H1 (cell line): ENCODE measurements at regions not wholly inside any gene's neighbourhood (a gene's known extent, or its start where the extent isn't known, plus 50 kb on each side); places are given as distances from the start of the nearest gene placed in this dataset.

Source experiments
- CTCF ChIA-PET: fragments of 300-600 bp; sonication (Branson Sonifier 250); formaldehyde crosslinking; loops from one replicate; lab custom pipeline; 2021; ENCODE audit not compliant: partially characterized antibody; lab: Charles Lee
- POLR2A ChIA-PET: fragments of 300-600 bp; sonication (Branson Sonifier 250); formaldehyde crosslinking; loops from one replicate; lab custom pipeline; 2021; ENCODE audit warnings: inconsistent platforms; ENCODE audit not compliant: partially characterized antibody; lab: Charles Lee
- DNase-seq, 2 experiments: peaks; one replicate each; pipeline versions ENCODE4 v3.0.0 to v3.0.0-alpha.2; 2010 to 2022; ENCODE audit warnings: low spot score in 2 of 2, low read depth in 1 of 2, mixed read lengths in 1 of 2
- FAIRE-seq: peaks from 2 replicates; lab custom pipeline; 2011; peaks lifted over from hg19 to GRCh38; lab: Jason Lieb, UNC
- H2AFZ ChIP-seq: 2 replicates; pipeline ENCODE4 v1.8.1; 2012; ENCODE audit warnings: low read length, inconsistent platforms
- H2AK5ac ChIP-seq: 2 replicates; pipeline ENCODE4 v1.6.1; 2013; ENCODE audit warnings: low read depth, low read length
- H2BK120ac ChIP-seq: replicated peaks from 2 replicates; pipeline ENCODE3; 2013; ENCODE audit warnings: low read depth, low read length, inconsistent platforms
- H2BK12ac ChIP-seq: 2 replicates; pipeline ENCODE4 v1.6.1; 2013; ENCODE audit warnings: low read depth, low read length
- H2BK15ac ChIP-seq: 2 replicates; pipeline ENCODE4 v1.6.1; 2013; ENCODE audit warnings: low read length
- H2BK20ac ChIP-seq: 2 replicates; pipeline ENCODE4 v1.6.1; 2013; ENCODE audit warnings: low read length
- H2BK5ac ChIP-seq: 2 replicates; pipeline ENCODE4 v1.6.1; 2013; ENCODE audit warnings: low read depth, low read length
- H3K14ac ChIP-seq: 2 replicates; pipeline ENCODE4 v1.6.1; 2013; ENCODE audit warnings: inconsistent platforms; ENCODE audit not compliant: insufficient read length
- H3K18ac ChIP-seq: 2 replicates; pipeline ENCODE4 v1.6.1; 2013; ENCODE audit warnings: low read length; ENCODE audit errors: extremely low read depth
- H3K23ac ChIP-seq: 2 replicates; pipeline ENCODE4 v1.6.1; 2013; ENCODE audit warnings: inconsistent platforms; ENCODE audit not compliant: insufficient read length
- H3K23me2 ChIP-seq: 2 replicates; pipeline ENCODE4 v1.6.1; 2013; ENCODE audit warnings: low read depth, low read length
- H3K27ac ChIP-seq: 2 replicates; pipeline ENCODE4 v1.6.1; 2011; ENCODE audit warnings: low read depth, low read length, inconsistent platforms
- H3K27me3 ChIP-seq, 4 experiments: replicated peaks in 1 of 4; 1 replicate in 1 of 4; 2 replicates in 3 of 4; pipeline versions ENCODE4 v1.6.1 to v1.8.1; 2011 to 2013; ENCODE audit warnings: low read length in 3 of 4, mild to moderate bottlenecking in 3 of 4, inconsistent platforms in 2 of 4, mixed read lengths in 2 of 4, moderate library complexity in 1 of 4; ENCODE audit not compliant: control insufficient read depth in 3 of 4, insufficient read depth in 3 of 4; ENCODE audit errors: extremely low read depth in 1 of 4
- H3K36me3 ChIP-seq, 4 experiments: 2 replicates each; pipeline versions ENCODE4 v1.6.1 to v1.8.1; 2011 to 2013; ENCODE audit warnings: mild to moderate bottlenecking in 4 of 4, low read length in 3 of 4, moderate library complexity in 2 of 4, control low read depth in 1 of 4, inconsistent platforms in 1 of 4; ENCODE audit not compliant: insufficient read depth in 4 of 4, control insufficient read depth in 2 of 4
- H3K4ac ChIP-seq: replicated peaks from 2 replicates; pipeline ENCODE3; 2013; ENCODE audit warnings: low read length, low read depth, mixed read lengths, inconsistent platforms; ENCODE audit not compliant: insufficient read length
- H3K4me1 ChIP-seq, 4 experiments: replicated peaks in 1 of 4; 1 replicate in 1 of 4; 2 replicates in 3 of 4; pipeline versions ENCODE4 v1.6.1 to v1.8.1; 2011 to 2013; ENCODE audit warnings: low read length in 3 of 4, inconsistent platforms in 2 of 4, mixed read lengths in 1 of 4; ENCODE audit not compliant: insufficient read depth in 4 of 4, control insufficient read depth in 3 of 4
- H3K4me2 ChIP-seq, 2 experiments: 2 replicates each; pipeline versions ENCODE4 v1.6.1 to v1.8.1; 2011 to 2013; ENCODE audit warnings: low read depth in 2 of 2, low read length in 2 of 2, control low read depth in 1 of 2, inconsistent platforms in 1 of 2, mild to moderate bottlenecking in 1 of 2; ENCODE audit not compliant: insufficient read depth in 1 of 2
- H3K4me3 ChIP-seq, 4 experiments: fragments of 200-600, 300-600 bp in 1 of 4; sonication (generic), shearing (Covaris generic), sonication (Bioruptor Twin) in 1 of 4; 2 replicates each; pipeline versions ENCODE4 v1.5.1 to v1.8.1; 2011 to 2016; ENCODE audit warnings: low read length in 4 of 4, low read depth in 3 of 4, control low read depth in 2 of 4, inconsistent platforms in 2 of 4, mild to moderate bottlenecking in 2 of 4, mixed read lengths in 1 of 4, moderate library complexity in 1 of 4; ENCODE audit not compliant: insufficient read depth in 2 of 4; ENCODE audit errors: extremely low read depth in 1 of 4
- H3K56ac ChIP-seq: replicated peaks from 2 replicates; pipeline ENCODE3; 2013; ENCODE audit warnings: low read depth, mild to moderate bottlenecking, mixed read lengths, low read length, inconsistent platforms; ENCODE audit not compliant: insufficient read length
- H3K79me1 ChIP-seq: 2 replicates; pipeline ENCODE4 v1.6.1; 2013; ENCODE audit warnings: low read depth, low read length, control low read depth
- H3K79me2 ChIP-seq, 2 experiments: 2 replicates each; pipeline versions ENCODE4 v1.6.1 to v1.8.1; 2012 to 2013; ENCODE audit warnings: low read length in 2 of 2, mild to moderate bottlenecking in 2 of 2, inconsistent platforms in 1 of 2; ENCODE audit not compliant: insufficient read depth in 2 of 2, control insufficient read depth in 1 of 2
- H3K9ac ChIP-seq, 4 experiments: replicated peaks in 1 of 4; 1 replicate in 1 of 4; 2 replicates in 3 of 4; pipeline versions ENCODE4 v1.6.1 to v1.8.1; 2011 to 2013; ENCODE audit warnings: low read depth in 3 of 4, low read length in 3 of 4, control low read depth in 2 of 4, mild to moderate bottlenecking in 2 of 4, moderate library complexity in 2 of 4, inconsistent platforms in 1 of 4; ENCODE audit errors: extremely low read depth in 1 of 4
- H3K9me3 ChIP-seq, 2 experiments: 2 replicates each; pipeline versions ENCODE4 v1.6.1 to v1.8.1; 2012 to 2013; ENCODE audit warnings: mild to moderate bottlenecking in 2 of 2, moderate library complexity in 2 of 2, control low read depth in 1 of 2, inconsistent platforms in 1 of 2, low read depth in 1 of 2, low read length in 1 of 2, mixed read lengths in 1 of 2; ENCODE audit not compliant: insufficient read depth in 2 of 2
- H4K20me1 ChIP-seq, 2 experiments: replicated peaks in 1 of 2; 2 replicates each; pipeline versions ENCODE3 to v1.8.1; 2011 to 2013; ENCODE audit warnings: inconsistent platforms in 2 of 2, low read length in 2 of 2, mild to moderate bottlenecking in 1 of 2; ENCODE audit not compliant: insufficient read depth in 2 of 2, control insufficient read depth in 1 of 2
- H4K5ac ChIP-seq: 2 replicates; pipeline ENCODE4 v1.6.1; 2013; ENCODE audit warnings: low read length, low read depth, mixed read lengths, inconsistent platforms; ENCODE audit not compliant: insufficient read length
- H4K8ac ChIP-seq: 2 replicates; pipeline ENCODE4 v1.8.0; 2013; ENCODE audit warnings: mild to moderate bottlenecking, moderate library complexity, low read length, inconsistent platforms; ENCODE audit not compliant: insufficient read depth; ENCODE audit errors: extremely low read depth
- H4K91ac ChIP-seq: replicated peaks from 2 replicates; pipeline ENCODE3; 2013; ENCODE audit warnings: low read length, mixed read lengths, inconsistent platforms; ENCODE audit not compliant: insufficient read length
- CBX8 ChIP-seq: fragments of 300-800, 300-1000 bp; sonication (generic); IDR thresholded peaks from 2 replicates; pipeline ENCODE4 v1.7.1; 2016; ENCODE audit warnings: low read depth, low read length, borderline replicate concordance
- CEBPB ChIP-seq: IDR thresholded peaks from 2 replicates; pipeline ENCODE4 v1.6.1; 2012; ENCODE audit warnings: low read depth, low read length
- CHD1 ChIP-seq: IDR thresholded peaks from 2 replicates; pipeline ENCODE4 v1.6.1; 2012; ENCODE audit warnings: low read depth, low read length, improper control_type of control experiment
- CTBP2 ChIP-seq: IDR thresholded peaks from 2 replicates; pipeline ENCODE4 v1.7.0; 2011; ENCODE audit warnings: borderline replicate concordance, mild to moderate bottlenecking, moderate library complexity, mixed read lengths, low read length; ENCODE audit not compliant: insufficient read depth, insufficient read length
- FOSL1 ChIP-seq: IDR thresholded peaks from 2 replicates; pipeline ENCODE4 v1.6.1; 2011; ENCODE audit warnings: mild to moderate bottlenecking, low read depth, low read length, moderate library complexity; ENCODE audit not compliant: insufficient read depth
- GTF2F1 ChIP-seq: IDR thresholded peaks from 2 replicates; pipeline ENCODE4 v1.6.1; 2012; ENCODE audit warnings: low read depth, low read length, improper control_type of control experiment, borderline replicate concordance
- KDM1A ChIP-seq: fragments of 200-600, 300-600 bp; sonication (generic); IDR thresholded peaks from 2 replicates; pipeline ENCODE4 v1.7.1; 2016; ENCODE audit warnings: mild to moderate bottlenecking, low read length, borderline replicate concordance
- KDM5A ChIP-seq: fragments of 200-600 bp; IDR thresholded peaks from 2 replicates; pipeline ENCODE4 v1.7.1; 2012; ENCODE audit warnings: mild to moderate bottlenecking, low read length, inconsistent platforms, mixed read lengths
- MAFK ChIP-seq: IDR thresholded peaks from 2 replicates; pipeline ENCODE4 v1.6.1; 2012; ENCODE audit warnings: low read depth, mild to moderate bottlenecking, improper control_type of control experiment, low read length
- NANOG ChIP-seq: IDR thresholded peaks from 2 replicates; pipeline ENCODE4 v1.6.1; 2011; ENCODE audit warnings: low read length, low read depth, mild to moderate bottlenecking, inconsistent platforms; ENCODE audit not compliant: insufficient read depth, poor library complexity, severe bottlenecking
- NRF1 ChIP-seq: IDR thresholded peaks from 2 replicates; pipeline ENCODE4 v1.6.1; 2011; ENCODE audit warnings: mild to moderate bottlenecking, low read depth, low read length, improper control_type of control experiment
- RNF2 ChIP-seq: fragments of 200-900, 300-1000 bp; sonication (generic); IDR thresholded peaks from 2 replicates; pipeline ENCODE4 v1.7.1; 2016; ENCODE audit warnings: borderline replicate concordance, low read depth, mild to moderate bottlenecking, antibody characterized with exemption, low read length; ENCODE audit not compliant: poor library complexity, severe bottlenecking; ENCODE audit errors: missing control alignments
- SIX5 ChIP-seq: IDR thresholded peaks from 2 replicates; pipeline ENCODE4 v1.6.1; 2011; ENCODE audit warnings: mild to moderate bottlenecking, low read depth, low read length
- TCF12 ChIP-seq: IDR thresholded peaks from 2 replicates; pipeline ENCODE4 v1.6.1; 2011; ENCODE audit warnings: low read depth, mild to moderate bottlenecking, low read length
- ZNF274 ChIP-seq: IDR thresholded peaks from 2 replicates; pipeline ENCODE4 v1.7.0; 2012; ENCODE audit warnings: low read length, borderline replicate concordance; ENCODE audit errors: extremely low read depth
- WGBS, 2 experiments: shearing (Covaris generic) in 1 of 2; methylation state at CpG; one replicate each; pipeline versions ENCODE4 v1.1.6 to v1.1.7; 2013 to 2015; ENCODE audit warnings: low lambda C conversion rate in 2 of 2, mixed read lengths in 2 of 2, inconsistent platforms in 1 of 2, low coverage in 1 of 2, missing lambda C conversion rate in 1 of 2; ENCODE audit not compliant: insufficient replicate concordance in 2 of 2, insufficient coverage in 1 of 2, insufficient read length in 1 of 2; ENCODE audit errors: extremely low coverage in 1 of 2, missing lambda C conversion rate in 1 of 2; 5-methylcytosine and 5-hydroxymethylcytosine counted together

GRCh38 chr13:80048030-80048429 is 292.9 kb downstream of the SPRY2 start:
- H3K27me3 ChIP-seq: no peaks in the 10 kb centered on the region; a peak in 1 of 7 replicates
- TF ChIP-seq KDM5A (no peak), CTBP2 (no peak), KDM1A (no peak), NRF1 (no peak), ZNF274 (no peak), GTF2F1 (no peak), CHD1 (no peak), SIX5 (no peak), CEBPB (no peak), NANOG (no peak), CBX8 (no peak), MAFK (no peak), RNF2 (no peak), TCF12 (no peak), FOSL1 (no peak)

More at GRCh38 chr13:80048030-80048429, 292.9 kb downstream of the SPRY2 start:
- H3K4me1 ChIP-seq: peaks cover 0 to 4% (median 1%) of the 10 kb centered on the region in 4 experiments; a peak in 2 of 7 replicates
- no peak overlapping the region for H2BK20ac ChIP-seq
- H3K56ac ChIP-seq: no peak overlapping the region
- H3K9ac ChIP-seq: no peak overlapping the region
- H2AFZ ChIP-seq: no peak overlapping the region
- DNase-seq: no peak
- no peak overlapping the region for H3K18ac ChIP-seq
- H2AK5ac ChIP-seq: no peak overlapping the region
- 83% methylated on average over 1 of the region's 1 CpG; no CpG with 5 or more reads in 1 of the 2 experiments for WGBS, 2 experiments
- H3K27ac ChIP-seq: no peak overlapping the region
- H3K4ac ChIP-seq: no peak overlapping the region
- CTCF ChIA-PET: interaction anchor here (0.6 to 1.9 kb wide), 2 partner anchors 10 to 404 kb away, joined by 5 to 8 read pairs; no protein-coding TSS in a partner anchor
- POLR2A ChIA-PET: no interaction called here
- no peak for FAIRE-seq
- no peak overlapping the region for H4K8ac ChIP-seq
- H4K91ac ChIP-seq: no peak overlapping the region
- no peaks in the 10 kb centered on the region for H4K20me1 ChIP-seq
- no peaks in the 10 kb centered on the region for H3K79me1 ChIP-seq
- no peak overlapping the region for H3K4me2 ChIP-seq
- no peak overlapping the region for H4K5ac ChIP-seq
- no peak overlapping the region for H2BK12ac ChIP-seq
- H3K79me2 ChIP-seq: no peaks in the 10 kb centered on the region
- no peak overlapping the region for H3K23ac ChIP-seq
- H3K23me2 ChIP-seq: no peaks in the 10 kb centered on the region
- H3K9me3 ChIP-seq: no peaks in the 10 kb centered on the region
- no peaks in the 10 kb centered on the region for H3K36me3 ChIP-seq
- H3K4me3 ChIP-seq: no peak overlapping the region
- no peak overlapping the region for H3K14ac ChIP-seq
- no peak overlapping the region for H2BK5ac ChIP-seq
- H2BK120ac ChIP-seq: no peak overlapping the region
- no peak overlapping the region for H2BK15ac ChIP-seq
